DND-41 (cell line): ENCODE measurements at regions not wholly inside any gene's neighbourhood (a gene's known extent, or its start where the extent isn't known, plus 50 kb on each side); places are given as distances from the start of the nearest gene placed in this dataset.

Experiments used
- EZH2 ChIP-seq: IDR thresholded peaks from 3 replicates; pipeline ENCODE4 v1.6.1; 2012; ENCODE audit warnings: borderline replicate concordance, low read depth, mild to moderate bottlenecking, moderate library complexity, low read length, inconsistent platforms; ENCODE audit not compliant: severe bottlenecking
- TF ChIP-seq, protein P1 (sequence below): IDR thresholded peaks from 2 replicates; pipeline ENCODE4 v1.5.1; 2012; ENCODE audit warnings: borderline replicate concordance, low read length, moderate library complexity, mild to moderate bottlenecking; ENCODE audit not compliant: poor library complexity, severe bottlenecking; ENCODE audit errors: extremely low read depth

DNA sequence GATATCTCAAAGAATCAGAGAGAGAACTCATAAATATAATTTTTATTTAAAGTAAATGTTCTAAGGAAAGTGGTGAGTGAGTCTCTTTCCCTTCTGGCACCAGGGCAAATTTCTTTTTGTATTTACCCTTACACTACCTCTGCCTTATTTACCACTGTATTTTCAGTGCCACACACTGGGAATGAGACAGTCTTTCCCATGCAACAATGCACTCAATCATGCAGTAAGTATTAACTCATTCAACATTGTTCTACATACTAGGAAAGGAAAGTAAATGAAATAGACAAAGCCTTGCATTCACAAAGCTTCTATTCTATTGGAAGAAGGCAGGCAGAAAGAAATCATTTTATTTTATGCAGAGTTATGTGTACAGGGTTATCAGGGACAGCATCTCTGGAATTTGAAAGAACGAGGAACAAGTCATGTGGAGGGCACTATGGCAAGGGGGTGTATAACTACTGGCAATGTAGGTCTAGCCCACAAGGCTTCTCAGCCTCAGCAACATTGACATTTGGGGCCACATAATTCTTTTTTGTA, 129.8 kb upstream of the PRDX6 start:
- TF ChIP-seq, protein P1, sequence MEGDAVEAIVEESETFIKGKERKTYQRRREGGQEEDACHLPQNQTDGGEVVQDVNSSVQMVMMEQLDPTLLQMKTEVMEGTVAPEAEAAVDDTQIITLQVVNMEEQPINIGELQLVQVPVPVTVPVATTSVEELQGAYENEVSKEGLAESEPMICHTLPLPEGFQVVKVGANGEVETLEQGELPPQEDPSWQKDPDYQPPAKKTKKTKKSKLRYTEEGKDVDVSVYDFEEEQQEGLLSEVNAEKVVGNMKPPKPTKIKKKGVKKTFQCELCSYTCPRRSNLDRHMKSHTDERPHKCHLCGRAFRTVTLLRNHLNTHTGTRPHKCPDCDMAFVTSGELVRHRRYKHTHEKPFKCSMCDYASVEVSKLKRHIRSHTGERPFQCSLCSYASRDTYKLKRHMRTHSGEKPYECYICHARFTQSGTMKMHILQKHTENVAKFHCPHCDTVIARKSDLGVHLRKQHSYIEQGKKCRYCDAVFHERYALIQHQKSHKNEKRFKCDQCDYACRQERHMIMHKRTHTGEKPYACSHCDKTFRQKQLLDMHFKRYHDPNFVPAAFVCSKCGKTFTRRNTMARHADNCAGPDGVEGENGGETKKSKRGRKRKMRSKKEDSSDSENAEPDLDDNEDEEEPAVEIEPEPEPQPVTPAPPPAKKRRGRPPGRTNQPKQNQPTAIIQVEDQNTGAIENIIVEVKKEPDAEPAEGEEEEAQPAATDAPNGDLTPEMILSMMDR = no peak
- no peak for TF ChIP-seq EZH2
